Activated CD8-positive, alpha-beta memory T cell treated with anti-CD3 and anti-CD28 coated beads for 36 hours (primary cell): ENCODE measurements at regions not wholly inside any gene's neighbourhood (a gene's known extent, or its start where the extent isn't known, plus 50 kb on each side); places are given as distances from the start of the nearest gene placed in this dataset.
"Not testable (repeated sequence)": the region's sequence is repeated elsewhere in the genome, so short reads cannot be mapped to it uniquely, and the experiment has no call there.

Experiments used
- CTCF ChIA-PET: fragments of 350-600 bp; sonication (Branson Sonifier 250); formaldehyde crosslinking; loops from one replicate; lab custom pipeline; 2021; ENCODE audit warnings: antibody characterized with exemption; lab: Charles Lee
- POLR2A ChIA-PET: fragments of 350-600 bp; sonication (Branson Sonifier 250); formaldehyde crosslinking; loops from one replicate; lab custom pipeline; 2021; ENCODE audit warnings: antibody characterized with exemption; lab: Charles Lee

DNA sequence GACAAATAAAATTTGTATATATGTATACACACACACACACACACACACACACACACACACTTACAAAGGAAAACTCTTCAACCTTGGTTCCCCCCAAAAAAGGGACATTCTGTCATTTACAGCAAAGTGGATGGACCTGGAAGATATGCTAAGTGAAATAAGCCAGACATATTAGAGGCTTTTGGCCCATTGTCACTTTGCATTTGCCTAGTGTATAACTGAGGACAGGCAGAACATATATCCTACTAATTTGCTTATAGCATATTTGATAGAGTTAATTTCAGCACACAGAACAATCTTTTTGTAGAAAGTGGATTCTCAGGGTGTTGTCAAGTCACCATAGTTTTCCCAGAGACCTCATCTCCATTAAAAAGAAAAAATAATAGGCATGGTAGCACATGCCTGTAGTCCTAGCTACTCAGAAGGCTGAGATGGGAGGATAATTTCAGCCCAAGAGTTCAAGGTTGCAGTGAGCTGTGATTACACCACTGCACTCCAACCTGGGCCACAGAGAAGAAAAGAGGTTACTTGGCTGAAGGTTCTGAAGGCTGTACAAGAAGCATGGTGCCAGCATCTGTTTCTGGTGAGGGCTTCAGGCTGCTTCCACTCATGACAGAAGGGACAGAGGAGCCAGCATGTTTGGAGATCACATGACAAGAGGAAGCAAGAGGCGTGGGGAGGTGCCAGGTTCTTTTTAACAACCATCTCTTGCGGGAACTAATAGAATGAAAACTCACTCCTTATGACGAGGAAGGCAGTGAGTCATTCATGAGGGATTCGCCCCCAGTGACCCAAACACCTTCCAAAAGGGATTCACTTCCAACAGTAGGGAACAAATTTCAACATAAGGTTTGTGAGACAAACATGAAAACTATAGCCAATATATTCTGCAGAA is 135.6 kb downstream of the TMEM168 start:
- CTCF ChIA-PET = no interaction called here
- POLR2A ChIA-PET = no interaction called here

DNA sequence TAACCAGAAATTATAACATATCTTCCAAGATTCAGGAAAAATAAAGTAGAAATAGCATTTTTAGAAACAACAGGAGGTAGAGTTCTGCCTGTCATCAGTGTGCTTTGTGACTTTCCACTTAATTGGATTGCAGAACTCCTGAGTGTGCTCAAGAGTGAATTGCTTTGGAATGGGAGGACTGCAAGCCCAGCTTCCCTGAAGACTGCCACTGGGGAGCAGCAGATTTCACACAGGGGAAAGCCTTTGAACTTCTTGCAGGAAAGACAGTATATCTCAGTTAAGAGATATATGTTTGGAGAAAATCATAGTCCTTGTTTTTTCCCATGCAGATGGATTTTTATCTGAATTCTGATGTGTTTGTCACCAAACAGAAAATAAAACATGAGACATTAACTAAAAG is 124.5 kb downstream of the TMEM168 start:
- ChIA-PET POLR2A (no interaction called here), CTCF (no interaction called here)

DNA sequence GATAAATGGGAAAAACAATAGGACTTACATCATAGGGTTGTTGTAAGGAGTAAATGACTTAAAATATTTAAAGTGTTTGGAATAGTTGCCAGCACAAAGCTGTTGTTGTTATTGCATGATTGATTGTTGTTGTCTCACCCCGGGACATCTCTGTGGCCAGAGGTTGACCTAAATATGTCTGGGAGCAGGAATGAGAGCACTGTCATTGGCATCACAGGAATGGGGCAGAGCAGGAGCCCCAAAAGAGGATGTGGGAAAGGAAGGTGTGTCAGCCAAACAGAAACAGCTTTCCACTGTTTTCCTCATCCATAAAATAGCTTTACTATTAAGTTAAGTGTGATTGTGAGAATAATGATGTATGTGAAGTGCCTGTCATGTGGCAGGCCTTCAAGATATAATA is 121.6 kb downstream of the TMEM168 start:
- POLR2A ChIA-PET = no interaction called here
- CTCF ChIA-PET = interaction anchor here (0.9 kb wide), 1 partner anchor 10 kb away, joined by 4 read pairs; no protein-coding TSS in a partner anchor

DNA sequence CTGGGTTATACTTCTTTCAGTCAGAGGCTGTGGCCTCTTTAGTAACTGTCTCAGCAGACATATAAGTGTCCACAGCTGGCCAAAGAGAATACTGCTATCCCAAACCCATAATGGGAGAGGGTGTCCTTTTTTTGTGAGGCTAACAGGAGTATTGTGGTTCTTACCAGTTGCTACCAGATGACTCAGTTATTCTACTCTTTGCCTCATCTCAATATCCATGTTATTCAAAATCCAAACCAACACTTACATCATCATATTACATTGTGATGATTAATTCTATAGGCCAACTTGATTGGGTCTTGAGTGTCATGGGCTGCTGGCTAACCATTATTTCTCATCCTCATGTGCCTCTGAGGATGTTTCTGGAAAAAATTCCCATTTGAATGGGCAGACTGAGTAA is 120.9 kb downstream of the TMEM168 start:
- ChIA-PET CTCF (no interaction called here), POLR2A (no interaction called here)

DNA sequence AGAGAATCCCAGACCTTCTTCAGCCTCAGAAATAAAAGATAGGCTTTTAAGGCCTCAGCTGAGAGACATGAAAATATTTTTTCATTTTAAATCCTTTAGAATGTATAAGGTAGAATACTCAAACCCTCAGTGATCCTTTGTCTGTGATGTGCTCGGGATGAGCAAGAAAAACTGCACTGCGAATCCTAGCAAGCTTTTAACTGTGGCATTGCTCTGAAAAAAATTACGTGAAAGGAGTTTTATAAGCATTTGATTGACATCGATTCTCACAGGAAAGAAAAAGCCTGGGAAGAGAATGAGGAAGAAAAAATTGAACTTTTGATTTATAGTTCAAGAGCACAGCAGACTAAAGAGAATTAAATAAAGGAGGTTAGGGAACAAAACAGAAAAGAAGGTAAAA is 120.0 kb downstream of the TMEM168 start:
- ChIA-PET CTCF (no interaction called here), POLR2A (no interaction called here)

DNA sequence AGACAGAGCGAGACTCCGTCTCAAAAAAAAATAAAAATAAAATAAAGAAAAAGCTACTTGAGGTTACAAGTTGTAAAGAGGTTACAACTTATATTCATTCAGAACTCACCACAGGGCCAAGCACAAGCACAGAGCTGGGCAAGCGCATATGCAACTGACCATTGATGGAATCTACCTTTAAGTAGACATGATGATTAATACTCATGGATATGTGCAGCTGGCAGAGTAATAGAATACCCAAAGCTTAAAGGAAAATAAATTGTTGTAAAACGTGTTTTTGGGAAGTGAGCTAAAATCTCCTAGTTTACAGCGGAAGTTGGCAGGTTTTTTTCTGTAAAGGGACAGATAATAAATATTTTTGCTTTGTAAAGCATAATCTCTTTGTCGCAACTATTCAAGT is 111.6 kb downstream of the TMEM168 start:
- POLR2A ChIA-PET = no interaction called here
- CTCF ChIA-PET = interaction anchor here (0.7 to 1.0 kb wide), 2 partner anchors 10 to 46 kb away, joined by 3 to 4 read pairs; no protein-coding TSS in a partner anchor

DNA sequence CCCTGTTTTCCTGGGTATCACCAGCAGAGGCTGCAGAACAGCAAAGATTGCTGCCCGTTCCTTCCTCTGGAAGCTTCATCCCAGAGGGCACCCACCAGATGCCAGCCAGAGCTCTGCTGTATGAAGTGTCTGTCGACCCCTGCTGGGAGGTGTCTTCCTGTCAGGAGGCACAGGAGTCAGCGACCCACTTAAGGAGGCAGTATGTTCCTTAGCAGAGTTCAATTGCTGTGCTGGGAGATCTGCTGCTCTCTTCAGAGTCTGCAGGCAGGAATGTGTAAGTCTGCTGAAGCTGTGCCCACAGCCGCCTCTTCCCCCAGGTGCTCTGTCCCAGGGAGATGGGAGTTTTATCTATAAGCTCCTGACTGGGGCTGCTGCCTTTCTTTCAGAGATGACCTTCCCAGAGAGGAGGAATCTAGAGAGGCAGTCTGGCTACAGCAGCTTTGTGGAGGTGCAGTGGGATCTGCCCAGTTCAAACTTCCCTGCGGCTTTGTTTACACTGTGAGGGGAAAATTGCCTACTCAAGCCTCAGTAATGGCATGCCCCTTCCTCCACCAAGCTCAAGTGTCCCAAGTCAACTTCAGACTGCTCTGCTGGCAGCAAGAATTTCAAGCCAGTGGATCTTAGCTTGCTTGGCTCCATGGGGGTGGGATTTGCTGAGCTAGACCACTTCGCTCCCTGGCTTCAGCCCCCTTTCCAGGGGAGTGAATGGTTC is 100.6 kb downstream of the TMEM168 start:
- POLR2A ChIA-PET, CTCF ChIA-PET: not testable (repeated sequence)

DNA sequence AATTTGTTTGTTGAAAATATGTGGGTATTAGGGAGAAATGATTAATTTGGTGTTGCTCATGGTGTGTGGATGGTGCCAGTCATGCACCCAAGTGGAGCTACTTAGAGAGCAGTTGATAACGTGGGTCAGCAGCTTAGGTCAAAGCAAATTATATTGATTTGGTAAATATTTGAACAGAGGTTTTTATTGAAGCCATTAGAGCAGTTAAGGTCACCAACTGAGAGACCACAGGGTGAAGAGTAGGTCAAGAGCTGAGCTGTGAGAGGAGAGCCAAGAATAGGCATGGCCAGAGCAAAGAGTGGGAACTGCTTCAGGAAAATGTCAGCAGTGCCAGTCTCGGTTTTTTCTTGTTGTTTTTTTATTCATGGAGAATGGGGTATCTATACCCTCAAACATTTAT is 97.9 kb downstream of the TMEM168 start:
- POLR2A ChIA-PET = no interaction called here
- CTCF ChIA-PET = no interaction called here

DNA sequence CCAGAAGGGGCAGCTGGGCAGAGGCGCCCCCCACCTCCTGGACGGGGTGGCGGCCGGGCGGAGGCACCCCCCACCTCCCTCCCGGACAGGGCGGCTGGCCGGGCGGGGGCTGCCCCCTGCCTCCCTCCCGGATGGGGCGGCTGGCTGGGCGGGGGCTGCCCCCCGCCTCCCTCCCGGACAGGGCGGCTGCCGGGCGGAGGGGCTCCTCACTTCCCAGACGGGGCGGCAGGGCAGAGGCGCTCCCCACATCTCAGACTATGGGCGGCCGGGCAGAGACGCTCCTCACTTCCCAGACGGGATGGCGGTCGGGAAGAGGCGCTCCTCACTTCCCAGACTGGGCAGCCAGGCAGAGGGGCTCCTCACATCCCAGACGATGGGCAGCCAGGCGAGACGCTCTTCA is 93.0 kb downstream of the TMEM168 start:
- CTCF ChIA-PET, POLR2A ChIA-PET: not testable (repeated sequence)

DNA sequence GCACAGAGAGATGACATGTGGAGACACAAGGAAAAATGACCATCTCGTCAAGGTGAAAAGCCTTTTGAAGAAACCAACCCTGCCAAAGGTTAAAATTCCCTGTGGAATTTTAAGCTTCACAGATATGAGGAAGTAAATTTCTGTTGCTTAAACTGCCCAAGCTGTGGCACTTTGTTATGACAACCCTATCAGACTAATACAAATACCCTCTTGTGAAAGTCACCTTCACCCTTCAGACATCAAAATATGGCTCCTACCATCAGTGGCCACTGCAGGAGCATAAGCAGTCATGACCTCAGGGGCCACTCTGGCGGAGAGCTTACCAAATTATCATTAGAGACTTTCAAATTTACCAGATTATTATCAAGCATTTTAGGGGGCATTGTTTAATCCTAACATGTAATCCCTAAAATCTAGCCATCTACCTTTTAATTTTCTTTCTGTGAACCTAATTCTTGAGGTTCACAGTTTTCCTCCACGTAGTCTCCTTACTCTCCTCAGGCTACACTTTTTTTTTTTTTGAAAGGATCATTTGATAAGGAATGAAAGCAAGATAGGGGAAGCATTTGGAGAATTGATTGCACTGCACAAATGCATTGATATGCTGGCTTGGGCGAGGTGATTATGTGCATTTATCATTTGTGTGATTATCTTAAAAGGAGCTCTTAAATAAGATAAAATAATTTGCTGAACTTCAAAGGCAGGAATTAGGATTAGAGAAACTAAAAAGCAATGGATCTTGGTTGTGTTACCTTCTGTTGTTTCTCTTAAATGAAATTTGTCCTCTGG is 90.3 kb downstream of the TMEM168 start:
- POLR2A ChIA-PET = no interaction called here
- CTCF ChIA-PET = no interaction called here

DNA sequence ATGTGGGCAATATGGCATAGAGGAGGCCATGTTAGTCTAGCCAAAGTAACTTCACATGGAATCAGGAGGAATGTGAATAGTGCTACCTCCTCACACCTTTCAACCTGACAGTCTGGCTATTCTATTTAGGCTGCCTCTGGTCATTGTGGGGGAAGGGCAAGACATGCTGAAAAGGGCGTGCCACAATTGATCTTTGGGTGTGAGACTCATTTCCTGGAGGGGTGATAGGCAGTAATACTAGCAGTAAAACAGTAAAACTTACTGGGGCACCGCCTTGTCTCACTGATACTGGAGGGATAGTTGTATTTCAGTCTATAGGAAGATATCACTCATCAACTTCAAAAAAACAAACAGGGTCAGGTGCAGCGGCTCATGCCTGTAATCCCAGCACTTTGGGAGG is 88.7 kb downstream of the TMEM168 start:
- CTCF ChIA-PET = no interaction called here

DNA sequence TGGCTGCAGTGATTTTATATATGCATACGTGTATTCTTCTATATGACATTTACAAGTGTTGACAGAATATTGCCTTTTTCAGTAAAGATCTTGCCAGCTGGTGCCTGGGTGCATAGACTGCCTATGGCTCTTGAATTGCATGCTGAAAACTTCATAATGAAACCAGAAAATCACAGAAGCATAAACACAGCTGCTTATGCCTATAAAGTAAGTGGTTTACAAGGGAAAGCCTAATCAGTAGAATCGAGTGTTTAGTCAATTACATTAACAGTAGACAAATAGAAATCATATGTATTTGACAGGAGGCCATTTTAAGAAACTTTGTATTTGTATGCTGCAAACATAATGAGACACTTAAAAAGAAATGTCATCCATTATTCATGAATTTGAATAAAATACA is 82.5 kb downstream of the TMEM168 start:
- POLR2A ChIA-PET = no interaction called here
- CTCF ChIA-PET = no interaction called here

More for the DNA sequence above, 88.7 kb downstream of the TMEM168 start:
- POLR2A ChIA-PET = no interaction called here

DNA sequence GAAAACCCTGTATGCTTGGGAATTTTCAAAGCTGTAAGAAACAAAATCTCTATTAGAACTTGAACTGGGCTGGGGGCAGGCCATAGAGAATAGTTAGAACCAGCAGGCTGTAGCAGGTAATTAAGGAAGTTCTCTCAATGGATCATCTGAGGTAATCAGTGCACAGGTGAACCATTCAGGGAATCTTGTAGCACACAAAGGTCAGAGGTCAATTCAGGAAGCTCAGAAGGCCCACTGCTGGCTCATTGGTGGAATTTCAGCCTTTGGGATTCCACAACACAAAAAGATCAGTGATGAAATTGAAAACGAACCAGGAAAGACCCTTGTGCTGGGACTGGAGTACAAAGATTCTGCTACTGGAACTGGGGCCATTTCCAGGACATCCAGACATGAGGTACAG is 82.0 kb downstream of the TMEM168 start:
- ChIA-PET CTCF (no interaction called here), POLR2A (no interaction called here)
